H1 (cell line): ENCODE measurements at regions not wholly inside any gene's neighbourhood (a gene's known extent, or its start where the extent isn't known, plus 50 kb on each side); places are given as distances from the start of the nearest gene placed in this dataset.

ENCODE experiments used
- CTCF ChIA-PET: fragments of 300-600 bp; sonication (Branson Sonifier 250); formaldehyde crosslinking; loops from one replicate; lab custom pipeline; 2021; ENCODE audit not compliant: partially characterized antibody; lab: Charles Lee
- POLR2A ChIA-PET: fragments of 300-600 bp; sonication (Branson Sonifier 250); formaldehyde crosslinking; loops from one replicate; lab custom pipeline; 2021; ENCODE audit warnings: inconsistent platforms; ENCODE audit not compliant: partially characterized antibody; lab: Charles Lee
- DNase-seq, 2 experiments: peaks; one replicate each; pipeline versions ENCODE4 v3.0.0 to v3.0.0-alpha.2; 2010 to 2022; ENCODE audit warnings: low spot score in 2 of 2, low read depth in 1 of 2, mixed read lengths in 1 of 2
- FAIRE-seq: peaks from 2 replicates; lab custom pipeline; 2011; peaks lifted over from hg19 to GRCh38; lab: Jason Lieb, UNC
- H2AFZ ChIP-seq: 2 replicates; pipeline ENCODE4 v1.8.1; 2012; ENCODE audit warnings: low read length, inconsistent platforms
- H2AK5ac ChIP-seq: 2 replicates; pipeline ENCODE4 v1.6.1; 2013; ENCODE audit warnings: low read depth, low read length
- H2BK120ac ChIP-seq: replicated peaks from 2 replicates; pipeline ENCODE3; 2013; ENCODE audit warnings: low read depth, low read length, inconsistent platforms
- H2BK12ac ChIP-seq: 2 replicates; pipeline ENCODE4 v1.6.1; 2013; ENCODE audit warnings: low read depth, low read length
- H2BK15ac ChIP-seq: 2 replicates; pipeline ENCODE4 v1.6.1; 2013; ENCODE audit warnings: low read length
- H2BK20ac ChIP-seq: 2 replicates; pipeline ENCODE4 v1.6.1; 2013; ENCODE audit warnings: low read length
- H2BK5ac ChIP-seq: 2 replicates; pipeline ENCODE4 v1.6.1; 2013; ENCODE audit warnings: low read depth, low read length
- H3K14ac ChIP-seq: 2 replicates; pipeline ENCODE4 v1.6.1; 2013; ENCODE audit warnings: inconsistent platforms; ENCODE audit not compliant: insufficient read length
- H3K18ac ChIP-seq: 2 replicates; pipeline ENCODE4 v1.6.1; 2013; ENCODE audit warnings: low read length; ENCODE audit errors: extremely low read depth
- H3K23ac ChIP-seq: 2 replicates; pipeline ENCODE4 v1.6.1; 2013; ENCODE audit warnings: inconsistent platforms; ENCODE audit not compliant: insufficient read length
- H3K23me2 ChIP-seq: 2 replicates; pipeline ENCODE4 v1.6.1; 2013; ENCODE audit warnings: low read depth, low read length
- H3K27ac ChIP-seq: 2 replicates; pipeline ENCODE4 v1.6.1; 2011; ENCODE audit warnings: low read depth, low read length, inconsistent platforms
- H3K27me3 ChIP-seq, 4 experiments: replicated peaks in 1 of 4; 1 replicate in 1 of 4; 2 replicates in 3 of 4; pipeline versions ENCODE4 v1.6.1 to v1.8.1; 2011 to 2013; ENCODE audit warnings: low read length in 3 of 4, mild to moderate bottlenecking in 3 of 4, inconsistent platforms in 2 of 4, mixed read lengths in 2 of 4, moderate library complexity in 1 of 4; ENCODE audit not compliant: control insufficient read depth in 3 of 4, insufficient read depth in 3 of 4; ENCODE audit errors: extremely low read depth in 1 of 4
- H3K36me3 ChIP-seq, 4 experiments: 2 replicates each; pipeline versions ENCODE4 v1.6.1 to v1.8.1; 2011 to 2013; ENCODE audit warnings: mild to moderate bottlenecking in 4 of 4, low read length in 3 of 4, moderate library complexity in 2 of 4, control low read depth in 1 of 4, inconsistent platforms in 1 of 4; ENCODE audit not compliant: insufficient read depth in 4 of 4, control insufficient read depth in 2 of 4
- H3K4ac ChIP-seq: replicated peaks from 2 replicates; pipeline ENCODE3; 2013; ENCODE audit warnings: low read length, low read depth, mixed read lengths, inconsistent platforms; ENCODE audit not compliant: insufficient read length
- H3K4me1 ChIP-seq, 4 experiments: replicated peaks in 1 of 4; 1 replicate in 1 of 4; 2 replicates in 3 of 4; pipeline versions ENCODE4 v1.6.1 to v1.8.1; 2011 to 2013; ENCODE audit warnings: low read length in 3 of 4, inconsistent platforms in 2 of 4, mixed read lengths in 1 of 4; ENCODE audit not compliant: insufficient read depth in 4 of 4, control insufficient read depth in 3 of 4
- H3K4me2 ChIP-seq, 2 experiments: 2 replicates each; pipeline versions ENCODE4 v1.6.1 to v1.8.1; 2011 to 2013; ENCODE audit warnings: low read depth in 2 of 2, low read length in 2 of 2, control low read depth in 1 of 2, inconsistent platforms in 1 of 2, mild to moderate bottlenecking in 1 of 2; ENCODE audit not compliant: insufficient read depth in 1 of 2
- H3K4me3 ChIP-seq, 4 experiments: fragments of 200-600, 300-600 bp in 1 of 4; sonication (generic), shearing (Covaris generic), sonication (Bioruptor Twin) in 1 of 4; 2 replicates each; pipeline versions ENCODE4 v1.5.1 to v1.8.1; 2011 to 2016; ENCODE audit warnings: low read length in 4 of 4, low read depth in 3 of 4, control low read depth in 2 of 4, inconsistent platforms in 2 of 4, mild to moderate bottlenecking in 2 of 4, mixed read lengths in 1 of 4, moderate library complexity in 1 of 4; ENCODE audit not compliant: insufficient read depth in 2 of 4; ENCODE audit errors: extremely low read depth in 1 of 4
- H3K56ac ChIP-seq: replicated peaks from 2 replicates; pipeline ENCODE3; 2013; ENCODE audit warnings: low read depth, mild to moderate bottlenecking, mixed read lengths, low read length, inconsistent platforms; ENCODE audit not compliant: insufficient read length
- H3K79me1 ChIP-seq: 2 replicates; pipeline ENCODE4 v1.6.1; 2013; ENCODE audit warnings: low read depth, low read length, control low read depth
- H3K79me2 ChIP-seq, 2 experiments: 2 replicates each; pipeline versions ENCODE4 v1.6.1 to v1.8.1; 2012 to 2013; ENCODE audit warnings: low read length in 2 of 2, mild to moderate bottlenecking in 2 of 2, inconsistent platforms in 1 of 2; ENCODE audit not compliant: insufficient read depth in 2 of 2, control insufficient read depth in 1 of 2
- H3K9ac ChIP-seq, 4 experiments: replicated peaks in 1 of 4; 1 replicate in 1 of 4; 2 replicates in 3 of 4; pipeline versions ENCODE4 v1.6.1 to v1.8.1; 2011 to 2013; ENCODE audit warnings: low read depth in 3 of 4, low read length in 3 of 4, control low read depth in 2 of 4, mild to moderate bottlenecking in 2 of 4, moderate library complexity in 2 of 4, inconsistent platforms in 1 of 4; ENCODE audit errors: extremely low read depth in 1 of 4
- H3K9me3 ChIP-seq, 2 experiments: 2 replicates each; pipeline versions ENCODE4 v1.6.1 to v1.8.1; 2012 to 2013; ENCODE audit warnings: mild to moderate bottlenecking in 2 of 2, moderate library complexity in 2 of 2, control low read depth in 1 of 2, inconsistent platforms in 1 of 2, low read depth in 1 of 2, low read length in 1 of 2, mixed read lengths in 1 of 2; ENCODE audit not compliant: insufficient read depth in 2 of 2
- H4K20me1 ChIP-seq, 2 experiments: replicated peaks in 1 of 2; 2 replicates each; pipeline versions ENCODE3 to v1.8.1; 2011 to 2013; ENCODE audit warnings: inconsistent platforms in 2 of 2, low read length in 2 of 2, mild to moderate bottlenecking in 1 of 2; ENCODE audit not compliant: insufficient read depth in 2 of 2, control insufficient read depth in 1 of 2
- H4K5ac ChIP-seq: 2 replicates; pipeline ENCODE4 v1.6.1; 2013; ENCODE audit warnings: low read length, low read depth, mixed read lengths, inconsistent platforms; ENCODE audit not compliant: insufficient read length
- H4K8ac ChIP-seq: 2 replicates; pipeline ENCODE4 v1.8.0; 2013; ENCODE audit warnings: mild to moderate bottlenecking, moderate library complexity, low read length, inconsistent platforms; ENCODE audit not compliant: insufficient read depth; ENCODE audit errors: extremely low read depth
- H4K91ac ChIP-seq: replicated peaks from 2 replicates; pipeline ENCODE3; 2013; ENCODE audit warnings: low read length, mixed read lengths, inconsistent platforms; ENCODE audit not compliant: insufficient read length
- JUND ChIP-seq: IDR thresholded peaks from 2 replicates; pipeline ENCODE4 v1.6.1; 2011; ENCODE audit warnings: mild to moderate bottlenecking, improper control_type of control experiment, low read length
- RAD21 ChIP-seq, 2 experiments: IDR thresholded peaks in 1 of 2; conservative IDR thresholded peaks in 1 of 2; 2 replicates each; pipeline ENCODE4 v1.6.1; 2011; ENCODE audit warnings: low read depth in 2 of 2, low read length in 2 of 2, improper control_type of control experiment in 1 of 2, inconsistent platforms in 1 of 2, mild to moderate bottlenecking in 1 of 2, moderate library complexity in 1 of 2
- WGBS, 2 experiments: shearing (Covaris generic) in 1 of 2; methylation state at CpG; one replicate each; pipeline versions ENCODE4 v1.1.6 to v1.1.7; 2013 to 2015; ENCODE audit warnings: low lambda C conversion rate in 2 of 2, mixed read lengths in 2 of 2, inconsistent platforms in 1 of 2, low coverage in 1 of 2, missing lambda C conversion rate in 1 of 2; ENCODE audit not compliant: insufficient replicate concordance in 2 of 2, insufficient coverage in 1 of 2, insufficient read length in 1 of 2; ENCODE audit errors: extremely low coverage in 1 of 2, missing lambda C conversion rate in 1 of 2; 5-methylcytosine and 5-hydroxymethylcytosine counted together
- TF ChIP-seq, protein P1 (sequence below), 3 experiments: IDR thresholded peaks; 1 replicate in 2 of 3; 2 replicates in 1 of 3; pipeline versions ENCODE4 v1.5.1 to v1.6.1; 2011; ENCODE audit warnings: low read length in 3 of 3, mild to moderate bottlenecking in 3 of 3, inconsistent platforms in 2 of 3, low read depth in 1 of 3, moderate library complexity in 1 of 3; ENCODE audit not compliant: insufficient read depth in 1 of 3; ENCODE audit errors: control extremely low read depth in 1 of 3

DNA sequence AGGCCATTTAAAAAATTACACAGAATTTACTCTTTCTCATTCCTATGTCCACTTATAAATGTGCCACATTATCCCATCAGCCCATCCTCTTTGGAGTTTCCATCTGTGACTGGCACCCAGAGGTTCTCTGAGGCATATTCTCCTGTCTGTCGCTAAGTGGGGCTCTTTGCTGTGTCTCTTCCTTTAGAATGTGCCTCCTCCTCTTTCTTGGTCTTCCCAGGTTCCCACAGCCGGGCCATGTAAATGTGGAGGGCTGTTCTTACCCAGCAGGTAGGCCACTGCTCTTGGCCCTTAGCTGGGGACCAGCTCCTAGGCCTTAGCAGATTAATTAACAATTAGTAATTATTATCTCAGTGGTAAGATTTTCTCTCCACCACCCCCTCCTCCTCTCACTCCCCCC lies 167.0 kb downstream of the INSIG2 start:
- no peak overlapping the region for H2BK120ac ChIP-seq
- no peak overlapping the region for H3K23ac ChIP-seq
- DNase-seq (no peak), FAIRE-seq (no peak)
- peak overlapping the region in 1 of 2 experiments; percentile 34; a peak in 2 of 4 replicates for H3K4me2 ChIP-seq
- TF ChIP-seq, protein P1, sequence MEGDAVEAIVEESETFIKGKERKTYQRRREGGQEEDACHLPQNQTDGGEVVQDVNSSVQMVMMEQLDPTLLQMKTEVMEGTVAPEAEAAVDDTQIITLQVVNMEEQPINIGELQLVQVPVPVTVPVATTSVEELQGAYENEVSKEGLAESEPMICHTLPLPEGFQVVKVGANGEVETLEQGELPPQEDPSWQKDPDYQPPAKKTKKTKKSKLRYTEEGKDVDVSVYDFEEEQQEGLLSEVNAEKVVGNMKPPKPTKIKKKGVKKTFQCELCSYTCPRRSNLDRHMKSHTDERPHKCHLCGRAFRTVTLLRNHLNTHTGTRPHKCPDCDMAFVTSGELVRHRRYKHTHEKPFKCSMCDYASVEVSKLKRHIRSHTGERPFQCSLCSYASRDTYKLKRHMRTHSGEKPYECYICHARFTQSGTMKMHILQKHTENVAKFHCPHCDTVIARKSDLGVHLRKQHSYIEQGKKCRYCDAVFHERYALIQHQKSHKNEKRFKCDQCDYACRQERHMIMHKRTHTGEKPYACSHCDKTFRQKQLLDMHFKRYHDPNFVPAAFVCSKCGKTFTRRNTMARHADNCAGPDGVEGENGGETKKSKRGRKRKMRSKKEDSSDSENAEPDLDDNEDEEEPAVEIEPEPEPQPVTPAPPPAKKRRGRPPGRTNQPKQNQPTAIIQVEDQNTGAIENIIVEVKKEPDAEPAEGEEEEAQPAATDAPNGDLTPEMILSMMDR (IDR thresholded peaks at IDR 0.05; ENCODE audit: control extremely low read depth in 1 of 3, insufficient read depth in 1 of 3, low read depth in 1 of 3, low read length in 3 of 3): peak in 2 of 3 experiments; percentile 10 to 12; a peak in 2 of 4 replicates
- TF ChIP-seq RAD21 (IDR thresholded peaks at IDR 0.05 in 1 of 2, conservative IDR thresholded peaks at IDR 0.05 in 1 of 2; ENCODE audit: low read depth in 2 of 2, low read length in 2 of 2): peak; percentile 37 to 44; a peak in 3 of 4 replicates
- TF ChIP-seq JUND: no peak
- 73% methylated on average over 2 of the region's 2 CpGs; no CpG with 5 or more reads in 1 of the 2 experiments for WGBS, 2 experiments
- no peak overlapping the region for H4K5ac ChIP-seq
- no peaks in the 10 kb centered on the region for H3K9me3 ChIP-seq
- ChIA-PET CTCF (interaction anchor here (0.7 to 2.2 kb wide), 5 partner anchors 9 to 175 kb away, joined by 3 to 7 read pairs (median 6); no protein-coding TSS in a partner anchor), POLR2A (interaction anchor here (0.6 kb wide), 1 partner anchor 69 kb away, joined by 4 read pairs; no protein-coding TSS in a partner anchor)
- no peak overlapping the region for H2BK15ac ChIP-seq
- no peak overlapping the region for H4K8ac ChIP-seq
- H3K18ac ChIP-seq: no peak overlapping the region
- no peak overlapping the region for H3K14ac ChIP-seq
- H3K79me2 ChIP-seq: no peaks in the 10 kb centered on the region
- no peaks in the 10 kb centered on the region for H3K79me1 ChIP-seq
- peaks cover 0 to 13% (median 9%) of the 10 kb centered on the region in 4 experiments; a peak in 6 of 7 replicates for H3K4me1 ChIP-seq
- no peak overlapping the region for H2AFZ ChIP-seq
- H3K27me3 ChIP-seq: peaks cover 0 to 5% (median 0%) of the 10 kb centered on the region in 4 experiments; a peak in 3 of 7 replicates
- H2BK20ac ChIP-seq: no peak overlapping the region
- no peak overlapping the region for H4K91ac ChIP-seq
- no peak overlapping the region for H3K9ac ChIP-seq
- no peak overlapping the region for H2BK12ac ChIP-seq
- no peak overlapping the region for H3K56ac ChIP-seq
- H3K4ac ChIP-seq: no peak overlapping the region
- no peaks in the 10 kb centered on the region for H3K23me2 ChIP-seq
- H4K20me1 ChIP-seq: no peaks in the 10 kb centered on the region
- peak overlapping the region; percentile 17; the same call in 1 of the 2 replicates for H2BK5ac ChIP-seq
- H3K27ac ChIP-seq: no peak overlapping the region
- no peak overlapping the region for H3K4me3 ChIP-seq
- H2AK5ac ChIP-seq: no peak overlapping the region
- no peaks in the 10 kb centered on the region for H3K36me3 ChIP-seq
